SK-N-SH treated with all-trans-retinoic acid at 6 μM for 48 hours (cell line): ENCODE measurements at regions not wholly inside any gene's neighbourhood (a gene's known extent, or its start where the extent isn't known, plus 50 kb on each side); places are given as distances from the start of the nearest gene placed in this dataset.
"Not testable (repeated sequence)": the region's sequence is repeated elsewhere in the genome, so short reads cannot be mapped to it uniquely, and the experiment has no call there.

Experiments
- ARNTL ChIP-seq: fragments of 450-650 bp; formaldehyde crosslinking; IDR thresholded peaks from 2 replicates; pipeline ENCODE4 v1.5.0; 2020; ENCODE audit warnings: low read depth, mild to moderate bottlenecking, moderate library complexity, borderline replicate concordance
- ESRRG ChIP-seq: fragments of 250-450 bp; sonication (Bioruptor Pico); IDR thresholded peaks from 2 replicates; pipeline ENCODE4 v1.6.1; 2021; ENCODE audit warnings: mild to moderate bottlenecking
- OSR1 ChIP-seq: fragments of 250-450 bp; sonication (Bioruptor Pico); IDR thresholded peaks from 2 replicates; pipeline ENCODE4 v1.8.0; 2022; ENCODE audit warnings: moderate library complexity, mild to moderate bottlenecking, inconsistent platforms
- PPARA ChIP-seq: fragments of 250-450 bp; sonication (Bioruptor Pico); IDR thresholded peaks from 2 replicates; pipeline ENCODE4 v1.5.0; 2020; ENCODE audit warnings: mild to moderate bottlenecking, borderline replicate concordance
- SNAI2 ChIP-seq: fragments of 250-450 bp; sonication (Bioruptor Pico); IDR thresholded peaks from 2 replicates; pipeline ENCODE4 v1.5.0; 2020; ENCODE audit warnings: mild to moderate bottlenecking, moderate library complexity
- TCF4 ChIP-seq: fragments of 250-450 bp; sonication (Bioruptor Pico); IDR thresholded peaks from 2 replicates; pipeline ENCODE4 v1.8.0; 2021; ENCODE audit warnings: mild to moderate bottlenecking, moderate library complexity, borderline replicate concordance
- TOX ChIP-seq: fragments of 250-450 bp; sonication (Bioruptor Pico); IDR thresholded peaks from 2 replicates; pipeline ENCODE4 v1.8.0; 2021; ENCODE audit warnings: mild to moderate bottlenecking, moderate library complexity, borderline replicate concordance
- ZC3H10 ChIP-seq: fragments of 250-450 bp; sonication (Bioruptor Pico); IDR thresholded peaks from 2 replicates; pipeline ENCODE4 v1.5.1; 2021; ENCODE audit warnings: mild to moderate bottlenecking, moderate library complexity
- ZFP3 ChIP-seq: fragments of 250-450 bp; sonication (Bioruptor Pico); IDR thresholded peaks from 2 replicates; pipeline ENCODE4 v1.5.0; 2020; ENCODE audit warnings: mild to moderate bottlenecking, moderate library complexity
- ZFP30 ChIP-seq: fragments of 450-650 bp; formaldehyde crosslinking; IDR thresholded peaks from 2 replicates; pipeline ENCODE4 v1.5.0; 2022; ENCODE audit warnings: mild to moderate bottlenecking, moderate library complexity
- ZNF565 ChIP-seq: fragments of 450-650 bp; formaldehyde crosslinking; conservative IDR thresholded peaks from 2 replicates; pipeline ENCODE4 v1.5.0; 2020; ENCODE audit warnings: low read depth, mild to moderate bottlenecking, moderate library complexity
- TF ChIP-seq, protein P1 (sequence below): fragments of 250-450 bp; sonication (Bioruptor Pico); IDR thresholded peaks from 2 replicates; pipeline ENCODE4 v1.5.1; 2020; ENCODE audit warnings: low read depth, mild to moderate bottlenecking, moderate library complexity
- TF ChIP-seq, protein P2 (sequence below): fragments of 250-450 bp; sonication (Bioruptor Pico); IDR thresholded peaks from 2 replicates; pipeline ENCODE4 v1.8.0; 2021; ENCODE audit warnings: low read depth, mild to moderate bottlenecking, moderate library complexity, borderline replicate concordance

DNA sequence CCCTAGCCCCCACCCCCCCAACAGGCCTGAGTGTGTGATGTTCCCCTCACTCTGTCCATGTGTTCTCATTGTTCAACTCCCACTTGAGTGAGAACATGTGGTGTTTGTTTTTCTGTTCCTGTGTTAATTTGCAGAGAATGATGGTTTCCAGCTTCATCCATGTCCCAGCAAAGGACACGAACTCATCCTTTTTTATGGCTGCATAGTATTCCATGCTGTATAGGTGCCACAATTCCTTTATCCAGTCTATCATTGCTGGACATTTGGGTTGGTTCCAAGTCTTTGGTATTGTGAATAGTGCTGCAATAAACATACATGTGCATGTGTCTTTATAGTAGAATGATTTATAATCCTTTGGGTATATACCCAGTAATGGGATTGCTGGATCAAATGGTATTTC lies 175.1 kb upstream of the FST start:
- TF ChIP-seq, protein P1, sequence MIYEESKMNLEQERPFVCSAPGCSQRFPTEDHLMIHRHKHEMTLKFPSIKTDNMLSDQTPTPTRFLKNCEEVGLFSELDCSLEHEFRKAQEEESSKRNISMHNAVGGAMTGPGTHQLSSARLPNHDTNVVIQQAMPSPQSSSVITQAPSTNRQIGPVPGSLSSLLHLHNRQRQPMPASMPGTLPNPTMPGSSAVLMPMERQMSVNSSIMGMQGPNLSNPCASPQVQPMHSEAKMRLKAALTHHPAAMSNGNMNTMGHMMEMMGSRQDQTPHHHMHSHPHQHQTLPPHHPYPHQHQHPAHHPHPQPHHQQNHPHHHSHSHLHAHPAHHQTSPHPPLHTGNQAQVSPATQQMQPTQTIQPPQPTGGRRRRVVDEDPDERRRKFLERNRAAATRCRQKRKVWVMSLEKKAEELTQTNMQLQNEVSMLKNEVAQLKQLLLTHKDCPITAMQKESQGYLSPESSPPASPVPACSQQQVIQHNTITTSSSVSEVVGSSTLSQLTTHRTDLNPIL = not testable (repeated sequence)
- TF ChIP-seq TCF4; OSR1 (CRISPR knock-in tag); PPARA; TOX; ESRRG (CRISPR knock-in tag); ZFP3 (CRISPR knock-in tag); ZC3H10 (CRISPR knock-in tag); SNAI2; ZFP30 (CRISPR knock-in tag); ZNF565; ARNTL: not testable (repeated sequence)
- TF ChIP-seq, protein P2, sequence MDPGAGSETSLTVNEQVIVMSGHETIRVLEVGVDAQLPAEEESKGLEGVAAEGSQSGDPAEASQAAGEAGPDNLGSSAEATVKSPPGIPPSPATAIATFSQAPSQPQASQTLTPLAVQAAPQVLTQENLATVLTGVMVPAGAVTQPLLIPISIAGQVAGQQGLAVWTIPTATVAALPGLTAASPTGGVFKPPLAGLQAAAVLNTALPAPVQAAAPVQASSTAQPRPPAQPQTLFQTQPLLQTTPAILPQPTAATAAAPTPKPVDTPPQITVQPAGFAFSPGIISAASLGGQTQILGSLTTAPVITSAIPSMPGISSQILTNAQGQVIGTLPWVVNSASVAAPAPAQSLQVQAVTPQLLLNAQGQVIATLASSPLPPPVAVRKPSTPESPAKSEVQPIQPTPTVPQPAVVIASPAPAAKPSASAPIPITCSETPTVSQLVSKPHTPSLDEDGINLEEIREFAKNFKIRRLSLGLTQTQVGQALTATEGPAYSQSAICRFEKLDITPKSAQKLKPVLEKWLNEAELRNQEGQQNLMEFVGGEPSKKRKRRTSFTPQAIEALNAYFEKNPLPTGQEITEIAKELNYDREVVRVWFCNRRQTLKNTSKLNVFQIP = not testable (repeated sequence)
